ENCODE measurements at regions not wholly inside any gene's neighbourhood (a gene's known extent, or its start where the extent isn't known, plus 50 kb on each side); places are given as distances from the start of the nearest gene placed in this dataset.

- TF ChIP-seq CTCF (conservative IDR thresholded peaks at IDR 0.05; ENCODE audit: low read length): no peak
- no peak for TF ChIP-seq EZH2phosphoT487 (IDR thresholded peaks at IDR 0.05; ENCODE audit: borderline replicate concordance, low read depth, low read length)
These were observed 198.0 kb upstream of the FBXL4 start for GRCh38 chr6:99145738-99146137.
